LNCaP clone FGC (cell line): ENCODE measurements at regions not wholly inside any gene's neighbourhood (a gene's known extent, or its start where the extent isn't known, plus 50 kb on each side); places are given as distances from the start of the nearest gene placed in this dataset.
"Not testable (repeated sequence)": the region's sequence is repeated elsewhere in the genome, so short reads cannot be mapped to it uniquely, and the experiment has no call there.

Experiments used
- DNase-seq: peaks from one replicate; pipeline ENCODE4 v3.0.0-alpha.2; 2011; ENCODE audit warnings: low read depth
- H3K4me3 ChIP-seq: 2 replicates; pipeline ENCODE4 v1.5.1; 2011; ENCODE audit warnings: mild to moderate bottlenecking, low read depth, low read length, control low read depth
- CTCF ChIP-seq: IDR thresholded peaks from 2 replicates; pipeline ENCODE4 v1.5.1; 2012; ENCODE audit warnings: mild to moderate bottlenecking; ENCODE audit not compliant: control insufficient read depth, insufficient read depth; ENCODE audit errors: extremely low read depth

GRCh38 chr17:45554479-45554878 lies 64.0 kb upstream of the PLEKHM1 start:
- not testable (repeated sequence) for DNase-seq, H3K4me3 ChIP-seq

- not testable (repeated sequence) for DNase-seq, H3K4me3 ChIP-seq
Measured at GRCh38 chr17:45558821-45559220, 68.3 kb upstream of the PLEKHM1 start.

DNA sequence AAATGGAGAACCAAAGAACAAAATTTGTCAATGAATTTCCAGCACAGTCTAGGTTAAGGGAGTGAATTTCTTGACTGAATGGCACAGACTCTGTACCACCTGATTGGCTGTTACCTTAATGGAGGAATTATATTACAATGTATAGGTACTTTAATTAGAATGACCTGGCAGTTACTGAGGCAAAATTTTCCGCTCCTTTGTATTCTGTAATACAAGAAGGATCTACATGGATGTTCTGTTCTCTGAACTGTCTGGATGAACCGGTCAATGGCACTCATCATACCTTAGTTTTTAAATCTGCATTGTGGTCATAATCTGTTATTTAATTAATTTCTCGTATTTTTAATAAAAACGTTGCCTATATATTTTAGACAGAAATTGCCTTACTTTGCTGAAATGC lies 72.3 kb upstream of the PLEKHM1 start:
- H3K4me3 ChIP-seq, DNase-seq: not testable (repeated sequence)

DNA sequence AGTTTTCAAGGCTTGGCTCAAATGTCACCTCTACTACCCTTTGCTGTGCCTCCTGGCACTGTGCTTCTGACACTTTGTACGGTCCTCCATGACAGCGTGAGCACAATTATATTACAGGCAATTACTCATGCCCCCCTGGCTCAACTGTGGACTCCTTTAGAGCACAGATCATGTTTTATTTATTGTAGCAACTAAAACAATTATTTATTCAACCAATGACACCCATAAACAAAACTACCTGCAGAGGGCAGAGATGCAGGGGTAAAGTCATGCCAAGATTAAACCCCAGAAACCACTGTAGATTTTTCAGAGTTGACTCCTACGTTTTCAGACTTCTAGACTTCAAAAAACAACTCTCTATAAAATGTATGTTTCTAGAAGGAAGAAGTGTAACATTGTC lies 72.8 kb upstream of the PLEKHM1 start:
- DNase-seq, H3K4me3 ChIP-seq: not testable (repeated sequence)

GRCh38 chr17:45568275-45568674 lies 77.8 kb upstream of the PLEKHM1 start:
- not testable (repeated sequence) for DNase-seq, H3K4me3 ChIP-seq

DNA sequence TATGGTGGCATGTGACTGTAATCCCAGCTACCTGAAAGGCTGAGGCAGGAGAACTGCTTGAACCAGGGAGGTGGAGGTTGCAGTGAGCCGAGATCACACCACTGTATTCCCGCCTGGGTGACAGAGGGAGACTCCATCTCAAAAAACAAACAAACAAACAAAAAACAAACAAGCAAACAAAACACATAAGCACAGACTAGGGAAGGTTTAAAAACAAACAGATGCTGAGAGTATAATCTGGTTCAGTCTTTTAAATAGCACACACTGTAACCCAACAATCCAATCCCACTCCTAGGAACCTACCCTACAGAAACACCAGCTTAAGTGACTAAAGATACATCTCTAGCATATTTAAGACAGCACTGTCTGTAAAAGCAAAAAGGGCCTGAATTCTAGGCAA lies 82.8 kb upstream of the PLEKHM1 start:
- H3K4me3 ChIP-seq, DNase-seq: not testable (repeated sequence)

DNA sequence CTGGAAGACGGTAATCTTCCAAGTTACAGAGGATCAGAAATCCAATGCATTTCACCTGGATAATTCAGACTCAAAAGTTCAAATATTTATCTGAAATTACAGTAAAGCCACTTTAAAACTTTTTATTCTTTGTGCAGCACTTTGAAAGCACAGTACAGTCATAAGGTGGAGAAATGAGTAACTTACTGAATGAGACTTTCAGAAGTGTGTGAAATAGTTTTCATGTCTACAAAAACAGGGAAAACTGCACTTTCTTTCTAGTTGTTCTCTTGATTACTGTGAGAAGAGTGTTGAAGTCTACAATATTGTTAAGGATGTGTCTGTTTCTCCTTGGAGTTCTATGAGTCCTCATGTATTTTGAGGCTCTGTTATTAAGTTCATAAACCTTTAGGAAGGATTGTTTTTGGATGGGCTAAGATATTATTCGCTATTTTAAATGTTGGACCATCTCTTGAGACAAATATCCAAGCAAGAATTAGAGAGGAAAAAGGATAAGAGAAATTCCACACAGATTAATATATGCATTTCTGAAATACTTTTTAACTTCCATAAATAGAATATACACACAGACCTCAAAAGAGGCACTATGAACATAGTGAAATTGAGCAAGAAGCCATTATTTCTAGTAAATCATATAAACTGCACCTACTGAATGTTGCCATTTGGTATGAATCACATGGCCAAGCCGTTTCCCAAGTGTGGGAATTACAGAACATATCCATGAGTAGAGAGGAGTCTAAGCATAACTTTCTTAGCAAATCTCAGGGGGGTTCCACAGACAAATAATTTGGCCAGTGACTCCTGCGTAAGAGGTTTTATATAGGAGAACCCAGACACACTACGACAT lies 83.6 kb upstream of the PLEKHM1 start:
- no peak for DNase-seq
- H3K4me3 ChIP-seq = no peak overlapping the region
- TF ChIP-seq CTCF = no peak

- DNase-seq = no peak
- H3K4me3 ChIP-seq = no peak overlapping the region
- TF ChIP-seq CTCF = no peak
Measured at GRCh38 chr17:45575126-45575885, 84.8 kb upstream of the PLEKHM1 start.

GRCh38 chr17:45576527-45577307 lies 86.2 kb upstream of the PLEKHM1 start:
- DNase-seq = peak; percentile 77
- H3K4me3 ChIP-seq = peak overlapping the region; percentile 37

- no peak for TF ChIP-seq CTCF
- H3K4me3 ChIP-seq = no peak overlapping the region
- no peak for DNase-seq
Measured at GRCh38 chr17:45577571-45578279, 87.2 kb upstream of the PLEKHM1 start.
